ENCODE measurements at regions not wholly inside any gene's neighbourhood (a gene's known extent, or its start where the extent isn't known, plus 50 kb on each side); places are given as distances from the start of the nearest gene placed in this dataset.
"Not testable (repeated sequence)": the region's sequence is repeated elsewhere in the genome, so short reads cannot be mapped to it uniquely, and the experiment has no call there.

GRCh38 chr5:82984786-82985735, 92.1 kb downstream of the TMEM167A start:
- no peak overlapping the region for H3K27ac ChIP-seq (ENCODE audit: low read depth, low read length)
- no peaks in the 10 kb centered on the region for H3K36me3 ChIP-seq (ENCODE audit: control insufficient read depth, insufficient read depth, low read length)
- H3K4me1 ChIP-seq (ENCODE audit: control insufficient read depth, insufficient read depth, low read length) = no peaks in the 10 kb centered on the region
- H3K9me3 ChIP-seq (ENCODE audit: control insufficient read depth, insufficient read depth, low read length) = no peaks in the 10 kb centered on the region
- H3K4me3 ChIP-seq (ENCODE audit: low read depth, low read length) = no peak overlapping the region
- no peaks in the 10 kb centered on the region for H3K27me3 ChIP-seq (ENCODE audit: control insufficient read depth, insufficient read depth, low read length)
- 20% methylated on average over 1 of the region's 10 CpGs for WGBS (ENCODE audit: insufficient coverage)
- DNase-seq (ENCODE audit: low read depth in 4 of 6, low spot score in 6 of 6) = peak in 2 of 6 donors; percentile 18 to 35

- no peak for DNase-seq (ENCODE audit: low read depth in 4 of 6, low spot score in 6 of 6)
- Histone ChIP-seq H3K27me3 (ENCODE audit: control insufficient read depth, insufficient read depth, low read length) (no peaks in the 10 kb centered on the region), H3K27ac (ENCODE audit: low read depth, low read length) (no peak overlapping the region), H3K9me3 (ENCODE audit: control insufficient read depth, insufficient read depth, low read length) (no peaks in the 10 kb centered on the region), H3K4me3 (ENCODE audit: low read depth, low read length) (no peak overlapping the region), H3K4me1 (ENCODE audit: control insufficient read depth, insufficient read depth, low read length) (no peaks in the 10 kb centered on the region), H3K36me3 (ENCODE audit: control insufficient read depth, insufficient read depth, low read length) (no peaks in the 10 kb centered on the region)
- no CpG with 5 or more reads among the region's 2 CpGs for WGBS (ENCODE audit: insufficient coverage)
These were observed 94.3 kb downstream of the TMEM167A start for GRCh38 chr5:82982846-82983245.

GRCh38 chr5:82976887-82977286, 100.3 kb downstream of the TMEM167A start:
- H3K4me3 ChIP-seq (ENCODE audit: low read depth, low read length); DNase-seq (ENCODE audit: low read depth in 4 of 6, low spot score in 6 of 6); H3K9me3 ChIP-seq (ENCODE audit: control insufficient read depth, insufficient read depth, low read length); H3K4me1 ChIP-seq (ENCODE audit: control insufficient read depth, insufficient read depth, low read length); H3K27ac ChIP-seq (ENCODE audit: low read depth, low read length); H3K27me3 ChIP-seq (ENCODE audit: control insufficient read depth, insufficient read depth, low read length); H3K36me3 ChIP-seq (ENCODE audit: control insufficient read depth, insufficient read depth, low read length): not testable (repeated sequence)

- no peak for DNase-seq (ENCODE audit: low read depth in 4 of 6, low spot score in 6 of 6)
- Histone ChIP-seq H3K4me1 (ENCODE audit: control insufficient read depth, insufficient read depth, low read length) (no peaks in the 10 kb centered on the region), H3K9me3 (ENCODE audit: control insufficient read depth, insufficient read depth, low read length) (peaks cover 3% of the 10 kb centered on the region), H3K27ac (ENCODE audit: low read depth, low read length) (no peak overlapping the region), H3K27me3 (ENCODE audit: control insufficient read depth, insufficient read depth, low read length) (no peaks in the 10 kb centered on the region), H3K36me3 (ENCODE audit: control insufficient read depth, insufficient read depth, low read length) (no peaks in the 10 kb centered on the region), H3K4me3 (ENCODE audit: low read depth, low read length) (no peak overlapping the region)
- 98% methylated on average over 5 of the region's 5 CpGs for WGBS (ENCODE audit: insufficient coverage)
These were observed 101.4 kb downstream of the TMEM167A start for GRCh38 chr5:82975812-82976211.

- Histone ChIP-seq H3K36me3 (ENCODE audit: control insufficient read depth, insufficient read depth, low read length) (no peaks in the 10 kb centered on the region), H3K4me3 (ENCODE audit: low read depth, low read length) (no peak overlapping the region), H3K27ac (ENCODE audit: low read depth, low read length) (no peak overlapping the region), H3K4me1 (ENCODE audit: control insufficient read depth, insufficient read depth, low read length) (no peaks in the 10 kb centered on the region), H3K27me3 (ENCODE audit: control insufficient read depth, insufficient read depth, low read length) (no peaks in the 10 kb centered on the region), H3K9me3 (ENCODE audit: control insufficient read depth, insufficient read depth, low read length) (peaks cover 3% of the 10 kb centered on the region)
- 92% methylated on average over 9 of the region's 9 CpGs for WGBS (ENCODE audit: insufficient coverage)
- no peak for DNase-seq (ENCODE audit: low read depth in 4 of 6, low spot score in 6 of 6)
These were observed 101.8 kb downstream of the TMEM167A start for GRCh38 chr5:82975396-82975795.

GRCh38 chr5:82974346-82974745, 102.8 kb downstream of the TMEM167A start:
- H3K27me3 ChIP-seq (ENCODE audit: control insufficient read depth, insufficient read depth, low read length) = not testable (repeated sequence)
- no CpG with 5 or more reads among the region's 2 CpGs for WGBS (ENCODE audit: insufficient coverage)

GRCh38 chr5:82971901-82972300, 105.3 kb downstream of the TMEM167A start:
- no peak overlapping the region for H3K4me3 ChIP-seq (ENCODE audit: low read depth, low read length)
- 100% methylated on average over 1 of the region's 5 CpGs for WGBS (ENCODE audit: insufficient coverage)
- H3K27me3 ChIP-seq (ENCODE audit: control insufficient read depth, insufficient read depth, low read length) = no peaks in the 10 kb centered on the region
- peaks cover 3% of the 10 kb centered on the region for H3K9me3 ChIP-seq (ENCODE audit: control insufficient read depth, insufficient read depth, low read length)
- no peaks in the 10 kb centered on the region for H3K4me1 ChIP-seq (ENCODE audit: control insufficient read depth, insufficient read depth, low read length)
- H3K36me3 ChIP-seq (ENCODE audit: control insufficient read depth, insufficient read depth, low read length) = no peaks in the 10 kb centered on the region
- DNase-seq (ENCODE audit: low read depth in 4 of 6, low spot score in 6 of 6) = no peak
- no peak overlapping the region for H3K27ac ChIP-seq (ENCODE audit: low read depth, low read length)

More at GRCh38 chr5:82974346-82974745, 102.8 kb downstream of the TMEM167A start:
- not testable (repeated sequence) for H3K4me1 ChIP-seq (ENCODE audit: control insufficient read depth, insufficient read depth, low read length); H3K27ac ChIP-seq (ENCODE audit: low read depth, low read length); DNase-seq (ENCODE audit: low read depth in 4 of 6, low spot score in 6 of 6); H3K4me3 ChIP-seq (ENCODE audit: low read depth, low read length); H3K9me3 ChIP-seq (ENCODE audit: control insufficient read depth, insufficient read depth, low read length); H3K36me3 ChIP-seq (ENCODE audit: control insufficient read depth, insufficient read depth, low read length)

GRCh38 chr5:82971034-82971806, 106.0 kb downstream of the TMEM167A start:
- not testable (repeated sequence) for DNase-seq (ENCODE audit: low read depth in 4 of 6, low spot score in 6 of 6); H3K27ac ChIP-seq (ENCODE audit: low read depth, low read length); H3K4me3 ChIP-seq (ENCODE audit: low read depth, low read length); H3K36me3 ChIP-seq (ENCODE audit: control insufficient read depth, insufficient read depth, low read length); H3K27me3 ChIP-seq (ENCODE audit: control insufficient read depth, insufficient read depth, low read length); H3K9me3 ChIP-seq (ENCODE audit: control insufficient read depth, insufficient read depth, low read length); H3K4me1 ChIP-seq (ENCODE audit: control insufficient read depth, insufficient read depth, low read length)
- WGBS (ENCODE audit: insufficient coverage) = 91% methylated on average over 9 of the region's 10 CpGs

- H3K9me3 ChIP-seq (ENCODE audit: control insufficient read depth, insufficient read depth, low read length); H3K4me3 ChIP-seq (ENCODE audit: low read depth, low read length); H3K27ac ChIP-seq (ENCODE audit: low read depth, low read length); H3K36me3 ChIP-seq (ENCODE audit: control insufficient read depth, insufficient read depth, low read length); H3K4me1 ChIP-seq (ENCODE audit: control insufficient read depth, insufficient read depth, low read length); DNase-seq (ENCODE audit: low read depth in 4 of 6, low spot score in 6 of 6); H3K27me3 ChIP-seq (ENCODE audit: control insufficient read depth, insufficient read depth, low read length): not testable (repeated sequence)
- 100% methylated on average over 3 of the region's 6 CpGs for WGBS (ENCODE audit: insufficient coverage)
These were observed 107.8 kb downstream of the TMEM167A start for GRCh38 chr5:82969221-82969976.
